ENCODE measurements at regions not wholly inside any gene's neighbourhood (a gene's known extent, or its start where the extent isn't known, plus 50 kb on each side); places are given as distances from the start of the nearest gene placed in this dataset.
"Not testable (repeated sequence)": the region's sequence is repeated elsewhere in the genome, so short reads cannot be mapped to it uniquely, and the experiment has no call there.

DNA sequence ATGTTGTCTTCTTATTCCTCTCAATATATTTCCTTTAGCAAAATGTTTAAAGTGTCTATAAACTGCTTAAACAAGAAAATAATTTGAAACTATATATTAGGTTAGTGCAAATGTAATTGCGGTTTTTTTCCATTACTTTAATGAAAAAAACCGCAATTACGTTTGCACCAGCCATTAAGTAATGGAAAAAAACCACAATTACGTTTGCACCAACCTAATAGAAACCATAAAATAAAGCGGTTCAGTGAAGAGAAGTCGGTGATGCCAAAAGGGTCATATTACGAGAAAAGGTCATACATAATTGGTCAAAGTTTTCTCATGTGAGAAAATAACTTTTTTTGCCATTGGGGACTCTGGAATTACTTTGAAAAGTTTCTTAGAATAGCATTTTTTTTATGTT is 385.6 kb upstream of the ST8SIA4 start:
- H3K9me3 ChIP-seq (ENCODE audit: insufficient read depth, low read length, severe bottlenecking) = no peaks in the 10 kb centered on the region
- H4K20me1 ChIP-seq (ENCODE audit: insufficient read depth, low read length) = no peaks in the 10 kb centered on the region
- TF ChIP-seq EZH2 (IDR thresholded peaks at IDR 0.05; ENCODE audit: borderline replicate concordance, low read depth, low read length, severe bottlenecking) = no peak
- TF ChIP-seq, protein P1, sequence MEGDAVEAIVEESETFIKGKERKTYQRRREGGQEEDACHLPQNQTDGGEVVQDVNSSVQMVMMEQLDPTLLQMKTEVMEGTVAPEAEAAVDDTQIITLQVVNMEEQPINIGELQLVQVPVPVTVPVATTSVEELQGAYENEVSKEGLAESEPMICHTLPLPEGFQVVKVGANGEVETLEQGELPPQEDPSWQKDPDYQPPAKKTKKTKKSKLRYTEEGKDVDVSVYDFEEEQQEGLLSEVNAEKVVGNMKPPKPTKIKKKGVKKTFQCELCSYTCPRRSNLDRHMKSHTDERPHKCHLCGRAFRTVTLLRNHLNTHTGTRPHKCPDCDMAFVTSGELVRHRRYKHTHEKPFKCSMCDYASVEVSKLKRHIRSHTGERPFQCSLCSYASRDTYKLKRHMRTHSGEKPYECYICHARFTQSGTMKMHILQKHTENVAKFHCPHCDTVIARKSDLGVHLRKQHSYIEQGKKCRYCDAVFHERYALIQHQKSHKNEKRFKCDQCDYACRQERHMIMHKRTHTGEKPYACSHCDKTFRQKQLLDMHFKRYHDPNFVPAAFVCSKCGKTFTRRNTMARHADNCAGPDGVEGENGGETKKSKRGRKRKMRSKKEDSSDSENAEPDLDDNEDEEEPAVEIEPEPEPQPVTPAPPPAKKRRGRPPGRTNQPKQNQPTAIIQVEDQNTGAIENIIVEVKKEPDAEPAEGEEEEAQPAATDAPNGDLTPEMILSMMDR (IDR thresholded peaks at IDR 0.05; ENCODE audit: borderline replicate concordance, extremely low read depth, low read length, poor library complexity, severe bottlenecking) = no peak
- H3K27ac ChIP-seq (ENCODE audit: low read length) = no peak overlapping the region
- H3K4me1 ChIP-seq (ENCODE audit: insufficient read depth, low read length) = peaks cover 12% of the 10 kb centered on the region; the same call in 1 of the 2 replicates
- H3K27me3 ChIP-seq (ENCODE audit: insufficient read depth, low read length, poor library complexity) = no peaks in the 10 kb centered on the region
- no peak overlapping the region for H3K4me2 ChIP-seq (ENCODE audit: insufficient read depth, low read length)
- ATAC-seq (ENCODE audit: insufficient read depth, low read depth) = no peak
- no peaks in the 10 kb centered on the region for H3K36me3 ChIP-seq (ENCODE audit: insufficient read depth, low read length)
- H2AFZ ChIP-seq (ENCODE audit: low read depth, low read length) = no peak overlapping the region
- no peak overlapping the region for H3K9ac ChIP-seq (ENCODE audit: low read depth, low read length)
- H3K79me2 ChIP-seq (ENCODE audit: insufficient read depth, low read length) = no peaks in the 10 kb centered on the region
- H3K4me3 ChIP-seq (ENCODE audit: low read depth in 1 of 2, low read length in 2 of 2) = no peak overlapping the region
- DNase-seq = no peak

DNA sequence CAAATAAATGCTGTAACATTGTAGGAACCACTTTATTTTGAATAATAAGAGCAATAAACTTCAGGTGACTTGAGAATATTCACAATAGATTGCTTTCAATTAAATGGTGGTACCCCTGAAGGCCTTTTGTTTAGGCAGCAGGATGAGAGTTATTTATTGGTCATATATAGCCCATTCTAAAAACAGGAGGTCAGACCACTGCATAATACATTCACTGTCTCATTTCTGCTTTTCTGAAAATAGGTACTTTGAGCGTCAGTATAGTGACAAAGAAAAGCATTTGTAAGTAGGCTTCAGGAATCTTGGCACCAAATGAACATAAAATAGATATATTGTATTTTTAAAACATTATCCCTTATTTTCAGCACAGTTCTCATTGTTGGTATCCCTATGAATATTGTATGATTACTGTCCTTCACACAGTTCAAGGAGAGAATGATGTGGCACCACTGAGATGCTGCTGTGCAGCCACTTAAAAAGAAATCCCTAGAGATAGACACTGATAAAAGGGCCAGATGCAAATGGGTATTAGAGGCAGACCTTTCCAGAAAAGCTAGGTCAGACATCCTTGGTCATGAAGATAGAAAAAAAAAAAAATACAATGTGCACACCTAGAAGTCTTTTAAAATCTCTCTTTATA is 381.8 kb upstream of the ST8SIA4 start:
- TF ChIP-seq, protein P1 (IDR thresholded peaks at IDR 0.05; ENCODE audit: borderline replicate concordance, extremely low read depth, low read length, poor library complexity, severe bottlenecking) = no peak
- TF ChIP-seq EZH2 (IDR thresholded peaks at IDR 0.05; ENCODE audit: borderline replicate concordance, low read depth, low read length, severe bottlenecking) = no peak
- Histone ChIP-seq H3K4me2 (ENCODE audit: insufficient read depth, low read length) (no peak overlapping the region), H3K9me3 (ENCODE audit: insufficient read depth, low read length, severe bottlenecking) (no peaks in the 10 kb centered on the region), H3K27me3 (ENCODE audit: insufficient read depth, low read length, poor library complexity) (no peaks in the 10 kb centered on the region), H3K36me3 (ENCODE audit: insufficient read depth, low read length) (no peaks in the 10 kb centered on the region), H3K4me1 (ENCODE audit: insufficient read depth, low read length) (no peaks in the 10 kb centered on the region), H3K9ac (ENCODE audit: low read depth, low read length) (no peak overlapping the region), H4K20me1 (ENCODE audit: insufficient read depth, low read length) (no peaks in the 10 kb centered on the region), H3K27ac (ENCODE audit: low read length) (no peak overlapping the region), H3K4me3 (ENCODE audit: low read depth in 1 of 2, low read length in 2 of 2) (no peak overlapping the region), H3K79me2 (ENCODE audit: insufficient read depth, low read length) (no peaks in the 10 kb centered on the region), H2AFZ (ENCODE audit: low read depth, low read length) (no peak overlapping the region)
- ATAC-seq (ENCODE audit: insufficient read depth, low read depth) (no peak), DNase-seq (no peak)

- not testable (repeated sequence) for H3K27me3 ChIP-seq (ENCODE audit: insufficient read depth, low read length, poor library complexity); H4K20me1 ChIP-seq (ENCODE audit: insufficient read depth, low read length); H3K79me2 ChIP-seq (ENCODE audit: insufficient read depth, low read length); H2AFZ ChIP-seq (ENCODE audit: low read depth, low read length); H3K9ac ChIP-seq (ENCODE audit: low read depth, low read length); H3K4me3 ChIP-seq (ENCODE audit: low read depth in 1 of 2, low read length in 2 of 2); H3K4me2 ChIP-seq (ENCODE audit: insufficient read depth, low read length); DNase-seq; ATAC-seq (ENCODE audit: insufficient read depth, low read depth); H3K36me3 ChIP-seq (ENCODE audit: insufficient read depth, low read length); H3K27ac ChIP-seq (ENCODE audit: low read length); H3K9me3 ChIP-seq (ENCODE audit: insufficient read depth, low read length, severe bottlenecking); H3K4me1 ChIP-seq (ENCODE audit: insufficient read depth, low read length)
These were observed 380.9 kb upstream of the ST8SIA4 start for GRCh38 chr5:101283938-101284337.

GRCh38 chr5:101278917-101279316 is 375.8 kb upstream of the ST8SIA4 start:
- Histone ChIP-seq H3K27ac (ENCODE audit: low read length) (no peak overlapping the region), H3K9me3 (ENCODE audit: insufficient read depth, low read length, severe bottlenecking) (no peaks in the 10 kb centered on the region), H3K9ac (ENCODE audit: low read depth, low read length) (no peak overlapping the region), H3K4me3 (ENCODE audit: low read depth in 1 of 2, low read length in 2 of 2) (no peak overlapping the region), H3K79me2 (ENCODE audit: insufficient read depth, low read length) (no peaks in the 10 kb centered on the region), H3K4me1 (ENCODE audit: insufficient read depth, low read length) (no peaks in the 10 kb centered on the region), H3K27me3 (ENCODE audit: insufficient read depth, low read length, poor library complexity) (no peaks in the 10 kb centered on the region), H3K36me3 (ENCODE audit: insufficient read depth, low read length) (no peaks in the 10 kb centered on the region), H4K20me1 (ENCODE audit: insufficient read depth, low read length) (no peaks in the 10 kb centered on the region), H3K4me2 (ENCODE audit: insufficient read depth, low read length) (no peak overlapping the region), H2AFZ (ENCODE audit: low read depth, low read length) (no peak overlapping the region)
- no peak for DNase-seq
- TF ChIP-seq, protein P1 (IDR thresholded peaks at IDR 0.05; ENCODE audit: borderline replicate concordance, extremely low read depth, low read length, poor library complexity, severe bottlenecking) = no peak
- TF ChIP-seq EZH2 (IDR thresholded peaks at IDR 0.05; ENCODE audit: borderline replicate concordance, low read depth, low read length, severe bottlenecking) = no peak
- no peak for ATAC-seq (ENCODE audit: insufficient read depth, low read depth)

All from DND-41 (cell line).